HEK293T (cell line): ENCODE measurements at regions not wholly inside any gene's neighbourhood (a gene's known extent, or its start where the extent isn't known, plus 50 kb on each side); places are given as distances from the start of the nearest gene placed in this dataset.

Source experiments
- CTCF ChIA-PET: fragments of 350-600 bp; formaldehyde crosslinking; extraction: SDS; loops from one replicate; lab custom pipeline; 2021; ENCODE audit warnings: antibody characterized with exemption, inconsistent platforms; lab: Yijun Ruan, JAX
- POLR2A ChIA-PET: fragments of 350-600 bp; formaldehyde crosslinking; extraction: SDS; loops from one replicate; lab custom pipeline; 2020; ENCODE audit warnings: antibody characterized with exemption, inconsistent platforms; lab: Yijun Ruan, JAX
- DNase-seq: peaks from one replicate; pipeline ENCODE4 v3.0.0; 2012; ENCODE audit warnings: mixed read lengths; ENCODE audit errors: extremely low spot score
- ARNT ChIP-seq: fragments of 450-650 bp; IDR thresholded peaks from 2 replicates; pipeline ENCODE4 v1.6.1; 2017; ENCODE audit warnings: mild to moderate bottlenecking
- BHLHE40 ChIP-seq: fragments of 450-650 bp; IDR thresholded peaks from 2 replicates; pipeline ENCODE4 v1.6.1; 2016; ENCODE audit warnings: mild to moderate bottlenecking, moderate library complexity, borderline replicate concordance
- CTBP1 ChIP-seq: fragments of 450-650 bp; IDR thresholded peaks from 2 replicates; pipeline ENCODE4 v1.6.1; 2016; ENCODE audit warnings: borderline replicate concordance
- ELF4 ChIP-seq: fragments of 450-650 bp; IDR thresholded peaks from 2 replicates; pipeline ENCODE4 v1.6.1; 2017; ENCODE audit warnings: antibody characterized with exemption
- FOXA1 ChIP-seq: fragments of 450-650 bp; IDR thresholded peaks from 2 replicates; pipeline ENCODE4 v1.6.1; 2016; ENCODE audit warnings: mild to moderate bottlenecking
- FOXK2 ChIP-seq: fragments of 450-650 bp; IDR thresholded peaks from 2 replicates; pipeline ENCODE4 v1.6.1; 2016; ENCODE audit warnings: mild to moderate bottlenecking
- FOXM1 ChIP-seq: fragments of 450-650 bp; IDR thresholded peaks from 2 replicates; pipeline ENCODE4 v1.6.1; 2017; ENCODE audit warnings: mild to moderate bottlenecking, borderline replicate concordance
- HDGF ChIP-seq: fragments of 450-650 bp; IDR thresholded peaks from 2 replicates; pipeline ENCODE4 v1.6.1; 2017; ENCODE audit warnings: antibody characterized with exemption, borderline replicate concordance
- L3MBTL2 ChIP-seq: fragments of 450-650 bp; conservative IDR thresholded peaks from 2 replicates; pipeline ENCODE4 v1.6.1; 2016; ENCODE audit warnings: mild to moderate bottlenecking
- LEF1 ChIP-seq: fragments of 450-650 bp; IDR thresholded peaks from 2 replicates; pipeline ENCODE4 v1.6.1; 2017; ENCODE audit warnings: mild to moderate bottlenecking, borderline replicate concordance
- NFRKB ChIP-seq: fragments of 450-650 bp; IDR thresholded peaks from 2 replicates; pipeline ENCODE4 v1.6.1; 2016; ENCODE audit warnings: mild to moderate bottlenecking, moderate library complexity
- SP1 ChIP-seq: fragments of 450-650 bp; IDR thresholded peaks from 2 replicates; pipeline ENCODE4 v1.6.1; 2017
- SUZ12 ChIP-seq: fragments of 450-650 bp; IDR thresholded peaks from 2 replicates; pipeline ENCODE4 v1.6.1; 2016; ENCODE audit warnings: mild to moderate bottlenecking
- TARDBP ChIP-seq: fragments of 450-650 bp; IDR thresholded peaks from 2 replicates; pipeline ENCODE4 v1.6.1; 2016
- ZNF384 ChIP-seq: fragments of 450-650 bp; IDR thresholded peaks from 2 replicates; pipeline ENCODE4 v1.6.1; 2016
- TF ChIP-seq, protein P1 (sequence below): fragments of 450-650 bp; IDR thresholded peaks from 2 replicates; pipeline ENCODE4 v1.6.1; 2016

DNA sequence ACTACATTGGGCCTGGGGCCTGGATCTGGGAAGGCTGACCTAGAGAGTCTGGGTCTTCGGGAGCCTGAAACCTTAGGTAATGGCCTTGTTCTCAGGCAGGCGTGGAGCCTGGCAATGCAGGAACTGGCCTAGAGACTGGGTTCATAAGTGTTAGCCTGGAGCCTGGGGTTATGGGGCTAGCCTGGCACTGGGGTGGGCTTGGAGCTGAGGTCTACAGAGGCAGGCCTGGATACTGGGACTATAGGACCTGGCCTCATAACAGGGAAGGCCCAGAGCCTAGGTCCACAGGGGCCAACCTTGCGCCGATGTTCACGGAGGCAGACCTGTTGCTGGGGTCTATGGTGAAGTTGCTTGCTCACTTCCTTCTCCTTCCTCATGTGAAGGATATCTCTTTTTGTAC is 843.8 kb upstream of the GJE1 start:
- DNase-seq, result no peak
- ChIA-PET POLR2A (no interaction called here), CTCF (no interaction called here)
- TF ChIP-seq ARNT (no peak), HDGF (no peak), TARDBP (no peak), FOXA1 (no peak)

DNA sequence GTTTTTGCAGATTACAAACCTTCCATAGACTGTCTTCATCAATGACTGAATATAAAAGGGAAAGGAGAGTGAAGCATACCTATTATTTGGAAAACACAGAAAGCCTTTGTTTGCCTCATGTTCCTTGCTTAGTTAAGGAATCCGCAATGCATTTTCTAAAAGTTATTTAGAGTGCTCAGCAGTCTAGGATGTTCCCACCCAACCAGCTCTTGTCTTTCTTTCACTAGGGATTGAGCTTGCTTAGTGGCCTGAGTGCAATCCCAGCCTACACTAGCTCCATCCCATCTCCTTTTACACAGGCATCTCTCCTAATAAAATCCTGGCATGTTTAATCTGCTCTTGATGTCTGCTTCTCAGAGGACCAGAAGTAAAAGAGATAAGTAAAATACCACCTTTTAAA is 850.5 kb upstream of the GJE1 start:
- DNase-seq, result no peak
- TF ChIP-seq LEF1, result no peak
- no peak for TF ChIP-seq NFRKB
- no peak for TF ChIP-seq TARDBP
- TF ChIP-seq FOXM1, result no peak
- TF ChIP-seq CTBP1, result no peak
- TF ChIP-seq ARNT, result no peak
- TF ChIP-seq, protein P1, sequence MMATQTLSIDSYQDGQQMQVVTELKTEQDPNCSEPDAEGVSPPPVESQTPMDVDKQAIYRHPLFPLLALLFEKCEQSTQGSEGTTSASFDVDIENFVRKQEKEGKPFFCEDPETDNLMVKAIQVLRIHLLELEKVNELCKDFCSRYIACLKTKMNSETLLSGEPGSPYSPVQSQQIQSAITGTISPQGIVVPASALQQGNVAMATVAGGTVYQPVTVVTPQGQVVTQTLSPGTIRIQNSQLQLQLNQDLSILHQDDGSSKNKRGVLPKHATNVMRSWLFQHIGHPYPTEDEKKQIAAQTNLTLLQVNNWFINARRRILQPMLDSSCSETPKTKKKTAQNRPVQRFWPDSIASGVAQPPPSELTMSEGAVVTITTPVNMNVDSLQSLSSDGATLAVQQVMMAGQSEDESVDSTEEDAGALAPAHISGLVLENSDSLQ, result no peak
- ChIA-PET POLR2A (no interaction called here), CTCF (no interaction called here)

DNA sequence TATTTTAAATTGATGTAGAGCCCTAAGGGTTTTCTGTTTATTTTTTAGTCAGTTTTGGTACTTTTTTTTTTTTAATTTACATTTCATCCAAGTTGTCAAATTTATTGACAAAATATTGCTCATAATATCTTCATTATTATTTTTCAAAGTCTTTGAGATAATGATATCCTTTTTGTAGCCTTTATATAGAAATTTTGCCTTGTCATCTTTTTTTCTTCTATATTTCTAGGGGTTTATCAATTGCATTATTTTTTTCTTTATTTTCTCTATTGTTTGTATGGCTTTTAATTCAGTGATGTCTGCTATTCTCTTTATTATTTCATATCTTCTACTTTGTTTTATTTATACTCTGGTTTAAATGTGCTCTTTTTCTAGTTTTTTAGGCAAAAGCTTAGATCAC is 863.0 kb upstream of the GJE1 start:
- TF ChIP-seq ZNF384 (no peak), SUZ12 (no peak), SP1 (no peak), NFRKB (no peak), FOXM1 (no peak), ARNT (no peak), LEF1 (no peak), CTBP1 (no peak), TARDBP (no peak), L3MBTL2 (no peak), BHLHE40 (no peak), ELF4 (no peak), FOXK2 (no peak), FOXA1 (no peak), HDGF (no peak)
- TF ChIP-seq, protein P1, result no peak
- POLR2A ChIA-PET, result no interaction called here
- CTCF ChIA-PET, result no interaction called here

DNA sequence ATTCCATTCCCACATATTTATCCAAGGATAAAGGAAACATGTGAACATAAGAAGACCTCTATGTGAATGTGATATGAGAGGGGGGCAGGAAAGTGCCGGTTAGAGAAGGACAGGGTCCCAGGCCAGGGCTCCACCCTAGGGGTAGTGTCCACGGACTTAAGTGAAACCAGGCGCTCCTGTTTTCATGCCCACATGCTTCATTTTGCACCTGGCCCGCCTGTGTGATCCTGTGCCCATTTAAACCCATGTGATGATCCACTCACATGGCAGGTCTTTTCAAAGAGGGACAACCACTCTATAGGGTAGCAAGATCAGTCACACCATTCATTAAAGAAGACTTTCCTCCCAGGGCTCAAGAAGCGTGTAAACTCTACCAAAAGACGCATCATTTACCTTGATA is 865.3 kb upstream of the GJE1 start:
- ChIA-PET POLR2A (no interaction called here), CTCF (no interaction called here)
- no peak for DNase-seq

More for the DNA sequence above, 863.0 kb upstream of the GJE1 start:
- no peak for DNase-seq

DNA sequence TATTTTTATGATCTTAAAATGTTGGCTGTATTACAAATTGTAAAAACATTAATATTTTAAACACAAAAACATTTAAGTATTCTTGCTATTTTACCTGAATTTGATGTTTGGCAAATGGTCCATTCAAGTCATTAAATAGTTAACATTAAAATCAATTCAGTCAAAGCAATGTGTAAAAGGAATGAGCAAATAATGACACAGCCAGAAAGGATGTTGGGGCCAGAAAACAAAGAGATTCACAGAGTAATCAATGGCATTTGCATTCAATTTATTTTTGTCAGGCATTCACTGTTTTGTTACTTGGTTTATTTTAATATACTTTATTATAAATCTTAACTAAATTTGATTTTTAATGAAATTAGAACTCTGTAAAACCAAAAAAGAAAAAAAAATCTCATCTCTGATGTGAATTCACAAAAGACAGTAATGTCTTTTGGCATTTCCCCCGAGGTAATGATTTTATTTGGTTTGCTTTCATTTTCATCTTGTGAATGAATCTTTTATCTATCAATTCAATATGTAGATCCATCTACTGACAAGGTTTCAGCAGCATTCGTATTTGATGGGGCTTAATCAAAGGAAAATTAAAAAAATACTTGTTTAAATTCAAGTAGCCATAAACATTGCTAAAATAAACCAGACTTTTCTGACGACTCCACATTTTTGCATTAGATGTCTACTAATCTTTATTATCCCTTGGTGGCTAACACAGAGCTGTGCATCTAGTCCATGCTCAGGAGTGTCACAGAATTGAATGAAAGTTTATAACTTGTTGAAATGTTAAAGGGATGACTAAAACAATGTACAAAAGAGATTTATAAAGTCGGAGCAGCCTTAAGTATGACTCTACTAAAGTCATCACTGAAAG is 866.7 kb upstream of the GJE1 start:
- no peak for DNase-seq
- POLR2A ChIA-PET, result no interaction called here
- CTCF ChIA-PET, result no interaction called here
- TF ChIP-seq SP1, result no peak

More for the DNA sequence above, 865.3 kb upstream of the GJE1 start:
- no peak for TF ChIP-seq FOXK2
- TF ChIP-seq ELF4, result no peak
- TF ChIP-seq TARDBP, result no peak
- TF ChIP-seq SP1, result no peak
- TF ChIP-seq ZNF384, result no peak
- no peak for TF ChIP-seq ARNT
- TF ChIP-seq, protein P1, result no peak
- TF ChIP-seq L3MBTL2, result no peak
- no peak for TF ChIP-seq BHLHE40
- TF ChIP-seq LEF1, result no peak
- no peak for TF ChIP-seq FOXM1

DNA sequence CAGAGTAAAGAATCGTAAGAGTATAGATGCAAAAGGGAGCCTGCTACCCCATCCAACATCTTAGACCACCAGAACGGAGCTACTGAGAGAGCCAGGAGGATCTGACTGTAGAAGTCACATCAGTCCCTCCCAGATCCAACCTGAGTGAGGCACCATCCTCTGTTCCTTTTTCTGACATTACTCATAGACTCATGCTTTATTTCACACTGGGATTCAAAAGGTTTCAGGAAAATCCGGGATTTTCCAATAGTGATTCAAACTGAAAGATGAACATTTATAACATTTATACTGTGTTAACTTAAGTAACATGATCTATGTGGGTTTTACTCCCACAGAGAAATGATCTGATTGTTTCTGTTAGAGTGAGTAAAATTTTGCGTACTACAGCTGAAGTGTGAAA is 868.6 kb upstream of the GJE1 start:
- no peak for TF ChIP-seq LEF1
- TF ChIP-seq SUZ12, result no peak
- no peak for TF ChIP-seq ZNF384
- no peak for TF ChIP-seq BHLHE40
- no peak for TF ChIP-seq TARDBP
- TF ChIP-seq FOXM1, result no peak
- TF ChIP-seq L3MBTL2, result no peak
- TF ChIP-seq HDGF, result no peak
- TF ChIP-seq ELF4, result no peak
- no peak for TF ChIP-seq SP1
- TF ChIP-seq FOXK2, result no peak
- TF ChIP-seq, protein P1, result no peak
- no peak for TF ChIP-seq CTBP1
- no peak for TF ChIP-seq NFRKB
- TF ChIP-seq ARNT, result no peak
- no peak for TF ChIP-seq FOXA1
- CTCF ChIA-PET, result no interaction called here

More for the DNA sequence above, 868.6 kb upstream of the GJE1 start:
- DNase-seq, result no peak
- POLR2A ChIA-PET, result no interaction called here
